ENCODE measurements at regions not wholly inside any gene's neighbourhood (a gene's known extent, or its start where the extent isn't known, plus 50 kb on each side); places are given as distances from the start of the nearest gene placed in this dataset.
"Not testable (repeated sequence)": the region's sequence is repeated elsewhere in the genome, so short reads cannot be mapped to it uniquely, and the experiment has no call there.

DNA sequence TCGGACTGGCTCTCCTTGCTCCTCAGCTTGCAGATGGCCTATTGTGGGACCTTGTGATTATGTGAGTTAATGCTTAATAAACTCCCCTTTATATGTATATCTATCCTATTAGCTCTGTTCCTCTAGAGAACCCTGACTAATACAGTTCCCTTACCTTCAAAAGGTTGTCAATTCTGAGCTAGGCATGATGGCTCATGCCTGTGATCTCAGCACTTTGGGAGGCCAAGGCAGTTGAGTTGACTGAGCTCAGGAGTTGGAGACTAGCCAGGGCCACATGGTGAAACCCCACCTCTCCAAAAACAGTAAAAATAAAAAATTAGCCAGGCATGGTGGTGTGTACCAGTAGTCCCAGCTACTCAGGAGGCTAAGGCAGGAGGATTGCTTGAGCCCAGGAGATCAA is 309.4 kb upstream of the DUSP10 start:
- not testable (repeated sequence) for TF ChIP-seq POLR2A (IDR thresholded peaks at IDR 0.05)
- TF ChIP-seq, protein P1, sequence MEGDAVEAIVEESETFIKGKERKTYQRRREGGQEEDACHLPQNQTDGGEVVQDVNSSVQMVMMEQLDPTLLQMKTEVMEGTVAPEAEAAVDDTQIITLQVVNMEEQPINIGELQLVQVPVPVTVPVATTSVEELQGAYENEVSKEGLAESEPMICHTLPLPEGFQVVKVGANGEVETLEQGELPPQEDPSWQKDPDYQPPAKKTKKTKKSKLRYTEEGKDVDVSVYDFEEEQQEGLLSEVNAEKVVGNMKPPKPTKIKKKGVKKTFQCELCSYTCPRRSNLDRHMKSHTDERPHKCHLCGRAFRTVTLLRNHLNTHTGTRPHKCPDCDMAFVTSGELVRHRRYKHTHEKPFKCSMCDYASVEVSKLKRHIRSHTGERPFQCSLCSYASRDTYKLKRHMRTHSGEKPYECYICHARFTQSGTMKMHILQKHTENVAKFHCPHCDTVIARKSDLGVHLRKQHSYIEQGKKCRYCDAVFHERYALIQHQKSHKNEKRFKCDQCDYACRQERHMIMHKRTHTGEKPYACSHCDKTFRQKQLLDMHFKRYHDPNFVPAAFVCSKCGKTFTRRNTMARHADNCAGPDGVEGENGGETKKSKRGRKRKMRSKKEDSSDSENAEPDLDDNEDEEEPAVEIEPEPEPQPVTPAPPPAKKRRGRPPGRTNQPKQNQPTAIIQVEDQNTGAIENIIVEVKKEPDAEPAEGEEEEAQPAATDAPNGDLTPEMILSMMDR (IDR thresholded peaks at IDR 0.05): not testable (repeated sequence)

Data from uterus (tissue), 2 donors.